Calu3 (cell line): ENCODE measurements at regions not wholly inside any gene's neighbourhood (a gene's known extent, or its start where the extent isn't known, plus 50 kb on each side); places are given as distances from the start of the nearest gene placed in this dataset.

Source experiments
- BruUV-seq: library from RNA; stranded (reverse); fragments of 400-500 nt; replicated peaks from 2 replicates; lab custom pipeline; 2021; lab: Mats Ljungman, UMichigan
- CTCF ChIA-PET: fragments of 300-600 bp; sonication (Branson Sonifier 250); formaldehyde crosslinking; loops from one replicate; lab custom pipeline; 2022; ENCODE audit warnings: antibody characterized with exemption; lab: Charles Lee
- DNase-seq: peaks from one replicate; pipeline ENCODE4 v3.0.0; 2022
- H3K27ac Mint-ChIP-seq: one replicate; pipeline ENCODE4 v1.8.0; 2022; ENCODE audit warnings: mixed read lengths; ENCODE audit not compliant: unreplicated experiment
- H3K27me3 Mint-ChIP-seq: one replicate; pipeline ENCODE4 v1.8.0; 2022; ENCODE audit warnings: mixed read lengths; ENCODE audit not compliant: unreplicated experiment
- H3K36me3 Mint-ChIP-seq: one replicate; pipeline ENCODE4 v1.8.0; 2022; ENCODE audit warnings: mild to moderate bottlenecking, moderate library complexity, mixed read lengths; ENCODE audit not compliant: insufficient read depth, unreplicated experiment
- H3K4me1 Mint-ChIP-seq: one replicate; pipeline ENCODE4 v1.8.0; 2022; ENCODE audit warnings: mild to moderate bottlenecking, low read depth, mixed read lengths; ENCODE audit not compliant: unreplicated experiment
- H3K4me3 Mint-ChIP-seq: one replicate; pipeline ENCODE4 v1.8.0; 2022; ENCODE audit warnings: mild to moderate bottlenecking, low read depth, moderate library complexity, mixed read lengths; ENCODE audit not compliant: unreplicated experiment
- H3K9me3 Mint-ChIP-seq: one replicate; pipeline ENCODE4 v1.8.0; 2022; ENCODE audit warnings: low read depth, mixed read lengths; ENCODE audit not compliant: unreplicated experiment
- CTCF ChIP-seq: fragments of 200-600 bp; IDR thresholded peaks from one replicate; pipeline ENCODE4 v1.8.0; 2022; ENCODE audit warnings: antibody characterized with exemption; ENCODE audit not compliant: unreplicated experiment
- intact Hi-C: fragments of 100-400 bp; cut with micrococcal nuclease; formaldehyde crosslinking; loops from one replicate; pipeline ENCODE4 v1.10.0; 2022; ENCODE audit not compliant: unreplicated experiment

GRCh38 chr18:11251229-11251890 lies 102.0 kb upstream of the PIEZO2 start:
- Mint-ChIP-seq H3K27ac (no peak overlapping the region), H3K4me1 (no peaks in the 10 kb centered on the region), H3K4me3 (no peak overlapping the region), H3K27me3 (peaks cover 26% of the 10 kb centered on the region), H3K36me3 (no peaks in the 10 kb centered on the region), H3K9me3 (no peaks in the 10 kb centered on the region)
- DNase-seq = no peak
- CTCF ChIA-PET = no interaction called here
- no peak for TF ChIP-seq CTCF
- BruUV-seq = no TSS peak
- intact Hi-C loops = no loop called here

- CTCF ChIA-PET = no interaction called here
- no peak for TF ChIP-seq CTCF
- Mint-ChIP-seq H3K27me3 (peaks cover 15% of the 10 kb centered on the region), H3K36me3 (no peaks in the 10 kb centered on the region), H3K4me3 (no peak overlapping the region), H3K9me3 (no peaks in the 10 kb centered on the region), H3K4me1 (no peaks in the 10 kb centered on the region), H3K27ac (no peak overlapping the region)
- no TSS peak for BruUV-seq
- no peak for DNase-seq
- intact Hi-C loops = no loop called here
These were observed 100.0 kb upstream of the PIEZO2 start for GRCh38 chr18:11249391-11249790.

GRCh38 chr18:11247381-11247970 lies 98.1 kb upstream of the PIEZO2 start:
- H3K27me3 Mint-ChIP-seq = peaks cover 30% of the 10 kb centered on the region
- CTCF ChIA-PET = interaction anchor here (0.5 kb wide), 1 partner anchor 14 kb away, joined by 3 read pairs; no protein-coding TSS in a partner anchor
- H3K27ac Mint-ChIP-seq = no peak overlapping the region
- DNase-seq = no peak
- intact Hi-C loops = no loop called here
- TF ChIP-seq CTCF = no peak
- no peak overlapping the region for H3K4me3 Mint-ChIP-seq
- no peaks in the 10 kb centered on the region for H3K9me3 Mint-ChIP-seq
- H3K36me3 Mint-ChIP-seq = no peaks in the 10 kb centered on the region
- BruUV-seq = no TSS peak
- H3K4me1 Mint-ChIP-seq = no peaks in the 10 kb centered on the region

GRCh38 chr18:11246495-11247300 lies 97.3 kb upstream of the PIEZO2 start:
- CTCF ChIA-PET = interaction anchor here (0.5 kb wide), 1 partner anchor 15 kb away, joined by 3 read pairs; no protein-coding TSS in a partner anchor
- BruUV-seq = no TSS peak

More at GRCh38 chr18:11246495-11247300, 97.3 kb upstream of the PIEZO2 start:
- Mint-ChIP-seq H3K9me3 (no peaks in the 10 kb centered on the region), H3K27ac (no peak overlapping the region), H3K4me1 (no peaks in the 10 kb centered on the region), H3K36me3 (no peaks in the 10 kb centered on the region), H3K4me3 (no peak overlapping the region), H3K27me3 (peaks cover 27% of the 10 kb centered on the region)
- no peak for TF ChIP-seq CTCF
- intact Hi-C loops = no loop called here
- no peak for DNase-seq
